WTC11 (cell line): ENCODE measurements at regions not wholly inside any gene's neighbourhood (a gene's known extent, or its start where the extent isn't known, plus 50 kb on each side); places are given as distances from the start of the nearest gene placed in this dataset.

Experiments
- ATAC-seq: fragments of 200-7000 bp; cut with Tn5 transposase; 2 replicates; pipeline ENCODE4 v1.10.0; 2021; ENCODE audit warnings: mild to moderate bottlenecking, moderate library complexity
- CTCF ChIA-PET: fragments of 300-600 bp; sonication (Branson Sonifier 250); formaldehyde crosslinking; loops from one replicate; lab custom pipeline; 2021; ENCODE audit warnings: antibody characterized with exemption; lab: Charles Lee
- POLR2A ChIA-PET: fragments of 350-600 bp; sonication (Branson Sonifier 250); formaldehyde crosslinking; loops from one replicate; lab custom pipeline; 2021; ENCODE audit warnings: antibody characterized with exemption; lab: Charles Lee
- DNase-seq: peaks from one replicate; pipeline ENCODE4 v3.0.0; 2021; ENCODE audit warnings: low spot score
- H3K27ac Mint-ChIP-seq: 2 replicates; pipeline ENCODE4 v1.8.0; 2021; ENCODE audit warnings: mixed read lengths
- H3K27me3 Mint-ChIP-seq: 2 replicates; pipeline ENCODE4 v1.8.0; 2021; ENCODE audit warnings: low read depth, mild to moderate bottlenecking, moderate library complexity, mixed read lengths
- H3K36me3 Mint-ChIP-seq: 2 replicates; pipeline ENCODE4 v1.8.0; 2021; ENCODE audit warnings: mixed read lengths
- H3K4me1 Mint-ChIP-seq: 2 replicates; pipeline ENCODE4 v1.8.0; 2022; ENCODE audit warnings: mixed read lengths
- H3K4me3 Mint-ChIP-seq: 2 replicates; pipeline ENCODE4 v1.8.0; 2021; ENCODE audit warnings: mild to moderate bottlenecking, moderate library complexity, mixed read lengths
- H3K9me3 Mint-ChIP-seq: 2 replicates; pipeline ENCODE4 v1.8.0; 2021; ENCODE audit warnings: mixed read lengths
- ATF6 ChIP-seq: sonication (generic); formaldehyde crosslinking; IDR thresholded peaks from 2 replicates; pipeline ENCODE4 v1.8.1; 2023; ENCODE audit warnings: mild to moderate bottlenecking, missing genetic modification reagents
- HMGA2 ChIP-seq: fragments of 250-450 bp; sonication (Bioruptor Pico); IDR thresholded peaks from 2 replicates; pipeline ENCODE4 v1.4.0; 2021; ENCODE audit warnings: mild to moderate bottlenecking, moderate library complexity
- MAX ChIP-seq: sonication (generic); formaldehyde crosslinking; IDR thresholded peaks from 2 replicates; pipeline ENCODE4 v1.8.0; 2022; ENCODE audit warnings: mild to moderate bottlenecking, missing genetic modification reagents
- NR2C2 ChIP-seq: sonication (generic); formaldehyde crosslinking; IDR thresholded peaks from 2 replicates; pipeline ENCODE4 v1.8.0; 2022; ENCODE audit warnings: mild to moderate bottlenecking, missing genetic modification reagents
- PRDM15 ChIP-seq: sonication (generic); formaldehyde crosslinking; IDR thresholded peaks from 2 replicates; pipeline ENCODE4 v1.8.0; 2022; ENCODE audit warnings: missing genetic modification reagents
- PREB ChIP-seq: sonication (generic); formaldehyde crosslinking; IDR thresholded peaks from 2 replicates; pipeline ENCODE4 v1.8.1; 2022; ENCODE audit warnings: mild to moderate bottlenecking, missing genetic modification reagents, moderate library complexity, borderline replicate concordance
- PRRX2 ChIP-seq: fragments of 250-450 bp; sonication (Bioruptor Pico); IDR thresholded peaks from 2 replicates; pipeline ENCODE4 v1.8.0; 2021; ENCODE audit warnings: mild to moderate bottlenecking
- TEAD4 ChIP-seq: sonication (generic); formaldehyde crosslinking; IDR thresholded peaks from 2 replicates; pipeline ENCODE4 v1.8.0; 2022; ENCODE audit warnings: mild to moderate bottlenecking, missing genetic modification reagents
- TP53 ChIP-seq: sonication (generic); formaldehyde crosslinking; IDR thresholded peaks from 2 replicates; pipeline ENCODE4 v1.8.1; 2023; ENCODE audit warnings: mild to moderate bottlenecking, missing genetic modification reagents
- USF1 ChIP-seq: sonication (generic); formaldehyde crosslinking; IDR thresholded peaks from 2 replicates; pipeline ENCODE4 v1.8.0; 2022; ENCODE audit warnings: mild to moderate bottlenecking, missing genetic modification reagents
- ZNF263 ChIP-seq: sonication (generic); formaldehyde crosslinking; IDR thresholded peaks from 2 replicates; pipeline ENCODE4 v1.8.1; 2022; ENCODE audit warnings: low read depth, mild to moderate bottlenecking, moderate library complexity, missing genetic modification reagents
- ZNF317 ChIP-seq: sonication (generic); formaldehyde crosslinking; IDR thresholded peaks from 2 replicates; pipeline ENCODE4 v1.8.1; 2023; ENCODE audit warnings: low read depth, mild to moderate bottlenecking, moderate library complexity, missing genetic modification reagents, borderline replicate concordance
- ZSCAN18 ChIP-seq: fragments of 250-450 bp; sonication (Bioruptor Pico); IDR thresholded peaks from 2 replicates; pipeline ENCODE4 v2.1.2; 2022; ENCODE audit warnings: mild to moderate bottlenecking, moderate library complexity
- TF ChIP-seq, protein P1 (sequence below): sonication (generic); formaldehyde crosslinking; conservative IDR thresholded peaks from 2 replicates; pipeline ENCODE4 v1.8.1; 2023; ENCODE audit warnings: mild to moderate bottlenecking, low read depth, missing genetic modification reagents, moderate library complexity
- TF ChIP-seq, protein P2 (sequence below): sonication (generic); formaldehyde crosslinking; IDR thresholded peaks from 2 replicates; pipeline ENCODE4 v1.8.1; 2022; ENCODE audit warnings: low read depth, mild to moderate bottlenecking, moderate library complexity, missing genetic modification reagents, borderline replicate concordance

DNA sequence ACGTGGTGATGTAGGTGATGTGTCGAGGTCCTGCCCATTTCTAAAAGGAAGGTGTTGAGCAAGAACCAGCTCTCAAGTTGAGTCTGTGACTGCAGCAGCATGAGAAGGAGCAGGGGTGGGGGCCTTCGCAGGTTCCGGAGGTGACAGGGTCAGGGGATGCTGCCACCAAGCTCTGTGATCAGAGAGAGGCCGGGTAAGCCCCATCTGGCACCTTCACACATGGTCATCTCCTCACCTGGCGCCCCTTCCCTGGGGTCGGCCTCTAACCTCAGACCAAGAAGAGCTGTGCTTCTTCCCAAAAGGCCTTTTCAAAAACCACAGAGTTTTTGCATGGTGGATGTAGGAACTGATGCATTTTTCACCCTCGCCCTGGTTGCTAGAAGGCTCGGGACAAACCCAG, 137.6 kb downstream of the CPZ start:
- ATAC-seq (no peak), DNase-seq (no peak)
- CTCF ChIA-PET, result interaction anchor here (1.2 kb wide), 1 partner anchor 42 kb away, joined by 5 read pairs; no protein-coding TSS in a partner anchor
- H3K36me3 Mint-ChIP-seq, result peaks cover 18% of the 10 kb centered on the region
- no peak overlapping the region for H3K27ac Mint-ChIP-seq
- peaks cover 30% of the 10 kb centered on the region for H3K9me3 Mint-ChIP-seq
- TF ChIP-seq PRDM15 (no peak), PRRX2 (no peak), USF1 (CRISPR knock-in tag) (no peak), TP53 (no peak), ATF6 (no peak), ZSCAN18 (CRISPR knock-in tag) (no peak), ZNF263 (CRISPR knock-in tag) (no peak), PREB (CRISPR knock-in tag) (no peak), ZNF317 (CRISPR knock-in tag) (no peak), MAX (no peak), TEAD4 (CRISPR knock-in tag) (no peak), NR2C2 (CRISPR knock-in tag) (no peak), HMGA2 (CRISPR knock-in tag) (no peak)
- TF ChIP-seq, protein P1, sequence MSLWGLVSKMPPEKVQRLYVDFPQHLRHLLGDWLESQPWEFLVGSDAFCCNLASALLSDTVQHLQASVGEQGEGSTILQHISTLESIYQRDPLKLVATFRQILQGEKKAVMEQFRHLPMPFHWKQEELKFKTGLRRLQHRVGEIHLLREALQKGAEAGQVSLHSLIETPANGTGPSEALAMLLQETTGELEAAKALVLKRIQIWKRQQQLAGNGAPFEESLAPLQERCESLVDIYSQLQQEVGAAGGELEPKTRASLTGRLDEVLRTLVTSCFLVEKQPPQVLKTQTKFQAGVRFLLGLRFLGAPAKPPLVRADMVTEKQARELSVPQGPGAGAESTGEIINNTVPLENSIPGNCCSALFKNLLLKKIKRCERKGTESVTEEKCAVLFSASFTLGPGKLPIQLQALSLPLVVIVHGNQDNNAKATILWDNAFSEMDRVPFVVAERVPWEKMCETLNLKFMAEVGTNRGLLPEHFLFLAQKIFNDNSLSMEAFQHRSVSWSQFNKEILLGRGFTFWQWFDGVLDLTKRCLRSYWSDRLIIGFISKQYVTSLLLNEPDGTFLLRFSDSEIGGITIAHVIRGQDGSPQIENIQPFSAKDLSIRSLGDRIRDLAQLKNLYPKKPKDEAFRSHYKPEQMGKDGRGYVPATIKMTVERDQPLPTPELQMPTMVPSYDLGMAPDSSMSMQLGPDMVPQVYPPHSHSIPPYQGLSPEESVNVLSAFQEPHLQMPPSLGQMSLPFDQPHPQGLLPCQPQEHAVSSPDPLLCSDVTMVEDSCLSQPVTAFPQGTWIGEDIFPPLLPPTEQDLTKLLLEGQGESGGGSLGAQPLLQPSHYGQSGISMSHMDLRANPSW, result no peak
- TF ChIP-seq, protein P2, sequence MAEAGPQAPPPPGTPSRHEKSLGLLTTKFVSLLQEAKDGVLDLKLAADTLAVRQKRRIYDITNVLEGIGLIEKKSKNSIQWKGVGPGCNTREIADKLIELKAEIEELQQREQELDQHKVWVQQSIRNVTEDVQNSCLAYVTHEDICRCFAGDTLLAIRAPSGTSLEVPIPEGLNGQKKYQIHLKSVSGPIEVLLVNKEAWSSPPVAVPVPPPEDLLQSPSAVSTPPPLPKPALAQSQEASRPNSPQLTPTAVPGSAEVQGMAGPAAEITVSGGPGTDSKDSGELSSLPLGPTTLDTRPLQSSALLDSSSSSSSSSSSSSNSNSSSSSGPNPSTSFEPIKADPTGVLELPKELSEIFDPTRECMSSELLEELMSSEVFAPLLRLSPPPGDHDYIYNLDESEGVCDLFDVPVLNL (CRISPR knock-in tag), result no peak
- peaks cover 9% of the 10 kb centered on the region; the same call in 1 of the 2 replicates for H3K27me3 Mint-ChIP-seq
- POLR2A ChIA-PET, result no interaction called here
- no peaks in the 10 kb centered on the region for H3K4me1 Mint-ChIP-seq
- no peak overlapping the region for H3K4me3 Mint-ChIP-seq
